ENCODE measurements at regions not wholly inside any gene's neighbourhood (a gene's known extent, or its start where the extent isn't known, plus 50 kb on each side); places are given as distances from the start of the nearest gene placed in this dataset.

- TF ChIP-seq CTCF (conservative IDR thresholded peaks at IDR 0.05; ENCODE audit: low read depth, low read length) (no peak), EZH2 (IDR thresholded peaks at IDR 0.05; ENCODE audit: borderline replicate concordance, low read depth, low read length, poor library complexity, severe bottlenecking) (no peak)
These were observed 449.9 kb downstream of the NUF2 start for GRCh38 chr1:163771637-163772036.
